ENCODE measurements at regions not wholly inside any gene's neighbourhood (a gene's known extent, or its start where the extent isn't known, plus 50 kb on each side); places are given as distances from the start of the nearest gene placed in this dataset.

DNA sequence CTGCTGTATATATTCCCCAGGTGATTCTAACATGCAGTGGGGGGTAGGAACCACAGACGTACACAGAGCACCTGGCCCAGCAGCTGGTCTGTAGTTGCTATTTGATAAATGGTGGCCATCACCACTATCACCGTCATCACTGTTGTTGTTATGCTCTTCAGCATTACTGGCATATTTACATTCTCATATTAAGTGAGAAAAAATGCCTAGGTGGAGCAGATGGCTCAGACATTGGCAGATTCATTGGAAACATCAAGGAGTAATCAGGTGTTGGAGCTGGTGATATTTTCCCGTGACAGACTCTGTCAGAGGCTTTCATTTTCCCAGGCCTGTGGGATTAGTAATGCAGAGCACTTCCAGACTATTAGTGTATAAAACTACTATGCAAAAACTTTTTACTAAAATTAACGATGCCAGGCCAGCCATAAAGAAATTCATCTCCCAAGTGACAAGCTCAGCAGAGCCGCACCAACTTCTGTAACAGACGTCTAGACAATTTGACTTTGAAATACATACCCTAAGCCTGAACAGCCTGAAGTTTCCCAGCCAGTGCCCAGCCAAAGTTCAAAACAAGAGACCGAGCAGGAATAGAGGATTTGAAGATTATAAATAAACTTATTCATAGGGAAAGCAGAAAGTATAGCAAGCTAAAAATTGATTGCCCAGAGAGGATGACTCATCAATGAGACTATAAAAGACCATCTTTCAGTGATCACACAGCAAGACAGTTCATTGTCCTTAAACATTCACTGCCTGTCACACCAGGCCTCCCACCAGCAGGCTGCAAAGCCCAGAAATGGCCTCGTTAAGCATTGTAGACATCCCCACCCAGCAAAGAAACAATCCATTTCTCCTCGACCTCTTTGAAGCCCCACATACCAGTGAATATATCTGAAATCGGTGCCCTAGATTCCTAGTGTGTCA is 247.4 kb upstream of the CHAC2 start:
- TF ChIP-seq, protein P1, sequence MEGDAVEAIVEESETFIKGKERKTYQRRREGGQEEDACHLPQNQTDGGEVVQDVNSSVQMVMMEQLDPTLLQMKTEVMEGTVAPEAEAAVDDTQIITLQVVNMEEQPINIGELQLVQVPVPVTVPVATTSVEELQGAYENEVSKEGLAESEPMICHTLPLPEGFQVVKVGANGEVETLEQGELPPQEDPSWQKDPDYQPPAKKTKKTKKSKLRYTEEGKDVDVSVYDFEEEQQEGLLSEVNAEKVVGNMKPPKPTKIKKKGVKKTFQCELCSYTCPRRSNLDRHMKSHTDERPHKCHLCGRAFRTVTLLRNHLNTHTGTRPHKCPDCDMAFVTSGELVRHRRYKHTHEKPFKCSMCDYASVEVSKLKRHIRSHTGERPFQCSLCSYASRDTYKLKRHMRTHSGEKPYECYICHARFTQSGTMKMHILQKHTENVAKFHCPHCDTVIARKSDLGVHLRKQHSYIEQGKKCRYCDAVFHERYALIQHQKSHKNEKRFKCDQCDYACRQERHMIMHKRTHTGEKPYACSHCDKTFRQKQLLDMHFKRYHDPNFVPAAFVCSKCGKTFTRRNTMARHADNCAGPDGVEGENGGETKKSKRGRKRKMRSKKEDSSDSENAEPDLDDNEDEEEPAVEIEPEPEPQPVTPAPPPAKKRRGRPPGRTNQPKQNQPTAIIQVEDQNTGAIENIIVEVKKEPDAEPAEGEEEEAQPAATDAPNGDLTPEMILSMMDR (IDR thresholded peaks at IDR 0.05; ENCODE audit: insufficient read depth, low read length, poor library complexity, severe bottlenecking): no peak
- no peak for TF ChIP-seq EZH2phosphoT487 (conservative IDR thresholded peaks at IDR 0.05; ENCODE audit: low read length)

Data from SU-DHL-6 (cell line).